ENCODE measurements at regions not wholly inside any gene's neighbourhood (a gene's known extent, or its start where the extent isn't known, plus 50 kb on each side); places are given as distances from the start of the nearest gene placed in this dataset.
"Not testable (repeated sequence)": the region's sequence is repeated elsewhere in the genome, so short reads cannot be mapped to it uniquely, and the experiment has no call there.

DNA sequence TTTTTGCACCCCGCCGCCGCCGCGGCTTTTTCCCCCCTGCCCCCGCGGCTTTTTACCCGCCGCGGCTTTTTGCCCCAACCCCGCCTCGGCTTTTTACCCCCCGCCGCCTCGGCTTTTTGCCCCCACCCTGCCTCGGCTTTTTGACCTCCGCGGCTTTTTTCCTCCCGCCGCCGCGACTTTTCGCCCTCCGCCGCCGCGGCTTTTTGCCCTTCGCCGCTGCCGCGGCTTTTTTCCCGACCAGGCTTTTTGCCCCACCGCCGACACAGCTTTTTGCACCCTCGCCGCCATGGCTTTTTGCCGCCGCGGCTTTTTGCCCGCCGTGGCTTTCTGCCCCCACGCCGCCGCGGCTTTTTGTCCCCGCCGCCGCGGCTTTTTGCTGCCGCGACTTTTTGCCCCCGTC, 137.0 kb upstream of the TP53TG3D start:
- H3K36me3 ChIP-seq (ENCODE audit: control insufficient read depth, insufficient read depth, low read length) = no peaks in the 10 kb centered on the region
- H3K4me3 ChIP-seq (ENCODE audit: low read depth, low read length) = peak overlapping the region; percentile 31
- H3K79me2 ChIP-seq = no peaks in the 10 kb centered on the region

DNA sequence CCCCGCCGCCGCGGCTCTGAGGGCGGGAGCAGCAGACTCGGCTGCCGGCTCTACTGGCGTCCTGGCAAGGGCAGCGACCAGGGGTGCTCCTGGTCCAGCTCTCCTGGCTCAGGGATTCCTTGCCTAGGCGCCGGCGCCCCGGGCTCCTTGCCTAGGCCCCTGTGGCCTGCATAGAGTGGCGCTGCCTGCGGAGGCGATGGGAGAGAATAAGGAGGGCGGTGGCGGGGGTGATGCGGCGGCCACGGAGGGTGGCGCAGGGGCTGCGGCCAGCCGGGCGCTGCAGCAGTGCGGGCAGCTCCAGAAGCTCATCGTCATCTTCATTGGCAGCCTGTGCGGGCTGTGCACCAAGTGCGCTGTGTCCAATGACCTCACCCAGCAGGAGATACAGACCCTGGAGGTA, 136.6 kb upstream of the TP53TG3D start:
- H3K4me1 ChIP-seq; H3K4me3 ChIP-seq (ENCODE audit: low read depth, low read length); H3K9ac ChIP-seq; H3K9me3 ChIP-seq (ENCODE audit: control insufficient read depth, low read length); H3K79me2 ChIP-seq; H3K27me3 ChIP-seq (ENCODE audit: control insufficient read depth, insufficient read depth, low read length); H3K4me2 ChIP-seq (ENCODE audit: low read length); H2AFZ ChIP-seq; H3K27ac ChIP-seq; H3K36me3 ChIP-seq (ENCODE audit: control insufficient read depth, insufficient read depth, low read length): not testable (repeated sequence)

More for the DNA sequence above, 137.0 kb upstream of the TP53TG3D start:
- Histone ChIP-seq H3K9ac (no peak overlapping the region), H3K27ac (no peak overlapping the region), H3K9me3 (ENCODE audit: control insufficient read depth, low read length) (no peaks in the 10 kb centered on the region), H3K4me1 (no peaks in the 10 kb centered on the region), H3K27me3 (ENCODE audit: control insufficient read depth, insufficient read depth, low read length) (no peaks in the 10 kb centered on the region), H2AFZ (no peak overlapping the region), H3K4me2 (ENCODE audit: low read length) (peak overlapping the region; percentile 79)
- no peak for TF ChIP-seq CTCF (IDR thresholded peaks at IDR 0.05)

DNA sequence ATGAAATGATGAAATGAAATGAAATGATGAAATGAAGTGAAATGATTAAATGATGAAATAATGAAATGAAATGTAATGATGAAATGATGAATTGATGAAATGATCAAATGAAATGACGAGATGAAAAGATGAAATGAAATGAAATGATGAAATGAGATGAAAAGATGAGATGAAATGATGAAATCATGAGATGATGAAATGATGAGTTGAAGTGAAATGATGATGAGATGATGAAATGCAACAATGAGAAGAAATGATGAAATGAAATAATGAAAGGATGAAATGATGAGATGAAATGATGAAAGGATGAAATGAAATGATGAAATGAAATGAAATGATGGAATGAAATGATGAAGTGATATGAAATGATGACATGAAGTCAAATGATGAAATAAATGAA, 132.7 kb upstream of the TP53TG3D start:
- not testable (repeated sequence) for H3K4me3 ChIP-seq (ENCODE audit: low read depth, low read length); H3K27me3 ChIP-seq (ENCODE audit: control insufficient read depth, insufficient read depth, low read length); H3K4me2 ChIP-seq (ENCODE audit: low read length); H3K4me1 ChIP-seq; H2AFZ ChIP-seq; H3K9me3 ChIP-seq (ENCODE audit: control insufficient read depth, low read length); H3K27ac ChIP-seq; H3K36me3 ChIP-seq (ENCODE audit: control insufficient read depth, insufficient read depth, low read length); H3K79me2 ChIP-seq; H3K9ac ChIP-seq

DNA sequence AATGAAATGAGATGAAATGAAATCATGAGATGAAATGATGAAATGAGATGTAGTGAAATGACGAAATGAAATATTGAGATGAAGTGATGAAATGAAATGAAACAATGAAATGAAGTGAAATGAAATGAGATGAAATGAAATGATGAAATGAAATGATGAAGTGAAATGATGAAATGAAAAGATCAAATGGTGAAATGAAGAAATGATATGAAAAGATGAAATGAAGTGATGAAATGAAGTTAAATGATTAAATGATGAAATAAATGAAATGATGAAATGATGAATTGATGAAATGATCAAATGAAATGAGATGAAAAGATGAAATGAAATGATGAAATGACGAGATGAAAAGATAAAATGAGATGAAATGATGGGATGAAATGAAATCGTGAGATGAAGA, 132.3 kb upstream of the TP53TG3D start:
- not testable (repeated sequence) for H3K9me3 ChIP-seq (ENCODE audit: control insufficient read depth, low read length); H2AFZ ChIP-seq; H3K4me2 ChIP-seq (ENCODE audit: low read length); H3K27me3 ChIP-seq (ENCODE audit: control insufficient read depth, insufficient read depth, low read length); H3K4me3 ChIP-seq (ENCODE audit: low read depth, low read length); H3K79me2 ChIP-seq; H3K27ac ChIP-seq; H3K9ac ChIP-seq; H3K4me1 ChIP-seq; H3K36me3 ChIP-seq (ENCODE audit: control insufficient read depth, insufficient read depth, low read length)

DNA sequence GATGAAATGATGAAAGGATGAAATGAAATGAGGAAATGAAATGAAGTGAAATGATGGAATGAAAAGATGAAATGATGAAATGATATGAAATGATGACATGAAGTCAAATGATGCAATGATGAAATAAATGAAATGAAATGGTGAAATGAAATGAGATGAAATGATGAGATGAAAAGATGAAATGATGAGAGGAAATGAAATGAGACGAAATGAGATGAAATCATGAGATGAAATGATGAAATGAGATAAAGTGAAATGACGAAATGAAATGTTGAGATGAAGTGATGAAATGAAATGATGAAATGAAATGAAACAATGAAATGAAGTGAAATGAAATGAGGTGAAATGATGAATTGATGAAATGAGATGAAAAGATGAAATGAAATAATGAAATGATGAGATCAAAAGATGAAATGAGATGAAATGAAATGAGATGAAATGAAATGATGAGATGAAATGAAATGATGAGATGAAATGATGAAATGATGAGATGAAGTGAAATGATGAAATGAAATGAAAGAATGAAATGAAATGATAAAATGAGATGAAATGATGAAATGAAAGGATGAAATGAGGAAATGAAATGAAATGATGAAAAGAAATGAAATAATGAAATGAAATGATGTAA, 131.7 kb upstream of the TP53TG3D start:
- not testable (repeated sequence) for H3K9ac ChIP-seq; H3K4me2 ChIP-seq (ENCODE audit: low read length); H3K27me3 ChIP-seq (ENCODE audit: control insufficient read depth, insufficient read depth, low read length); H3K36me3 ChIP-seq (ENCODE audit: control insufficient read depth, insufficient read depth, low read length); H3K4me3 ChIP-seq (ENCODE audit: low read depth, low read length); H3K27ac ChIP-seq; H3K4me1 ChIP-seq; H2AFZ ChIP-seq; H3K79me2 ChIP-seq; H3K9me3 ChIP-seq (ENCODE audit: control insufficient read depth, low read length)

GRCh38 chr16:32152434-32152833, 100.7 kb upstream of the TP53TG3D start:
- not testable (repeated sequence) for H3K27me3 ChIP-seq (ENCODE audit: control insufficient read depth, insufficient read depth, low read length); H3K4me2 ChIP-seq (ENCODE audit: low read length); H3K27ac ChIP-seq; H2AFZ ChIP-seq; H3K79me2 ChIP-seq; H3K36me3 ChIP-seq (ENCODE audit: control insufficient read depth, insufficient read depth, low read length); H3K9me3 ChIP-seq (ENCODE audit: control insufficient read depth, low read length); H3K4me3 ChIP-seq (ENCODE audit: low read depth, low read length); H3K9ac ChIP-seq; H3K4me1 ChIP-seq

DNA sequence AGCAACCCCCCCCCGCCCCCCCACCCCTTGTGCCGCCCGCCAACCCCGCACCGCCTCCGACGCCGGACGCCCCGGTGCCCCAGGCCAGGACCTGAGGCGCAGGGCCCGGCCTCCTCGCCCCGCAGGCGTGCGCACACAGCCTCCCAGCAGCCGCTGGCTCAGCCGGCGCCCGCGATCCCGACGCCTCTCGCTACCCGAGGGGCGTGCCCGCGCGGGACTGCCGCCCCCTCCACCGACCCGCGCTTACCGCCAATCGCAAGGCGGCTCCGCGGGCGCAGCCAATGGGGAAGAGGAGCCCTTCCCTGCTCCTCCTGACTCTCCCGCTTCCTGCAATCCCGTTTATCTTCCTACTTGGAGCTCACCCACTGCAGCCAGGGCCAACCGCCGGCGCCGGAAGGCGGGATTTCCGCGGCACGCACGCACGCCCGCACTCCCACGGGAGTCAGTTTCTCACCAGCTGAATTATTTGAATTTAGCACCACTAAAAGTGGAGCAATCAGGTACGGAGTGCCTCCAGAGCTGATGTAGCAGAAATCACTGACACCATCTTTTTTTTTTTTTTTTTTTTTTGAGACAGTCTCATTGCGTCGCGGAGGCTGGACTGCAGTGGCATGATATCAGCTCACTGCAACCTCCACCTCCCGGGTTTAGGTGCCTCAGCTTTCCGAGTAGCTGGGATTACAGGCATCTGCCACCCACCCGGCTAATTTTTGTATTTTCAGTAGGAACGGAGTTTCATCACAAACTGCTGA, 65.0 kb upstream of the TP53TG3D start:
- not testable (repeated sequence) for H3K9me3 ChIP-seq (ENCODE audit: control insufficient read depth, low read length); H3K27me3 ChIP-seq (ENCODE audit: control insufficient read depth, insufficient read depth, low read length); H3K79me2 ChIP-seq; H3K36me3 ChIP-seq (ENCODE audit: control insufficient read depth, insufficient read depth, low read length); H3K4me1 ChIP-seq; H3K4me2 ChIP-seq (ENCODE audit: low read length); H3K27ac ChIP-seq; H3K4me3 ChIP-seq (ENCODE audit: low read depth, low read length); H3K9ac ChIP-seq; H2AFZ ChIP-seq

GRCh38 chr16:32202585-32202984, 50.5 kb upstream of the TP53TG3D start:
- not testable (repeated sequence) for H3K27ac ChIP-seq; H3K4me2 ChIP-seq (ENCODE audit: low read length); H3K9me3 ChIP-seq (ENCODE audit: control insufficient read depth, low read length); H3K27me3 ChIP-seq (ENCODE audit: control insufficient read depth, insufficient read depth, low read length); H3K36me3 ChIP-seq (ENCODE audit: control insufficient read depth, insufficient read depth, low read length); H3K9ac ChIP-seq; H3K4me1 ChIP-seq; H3K4me3 ChIP-seq (ENCODE audit: low read depth, low read length); H2AFZ ChIP-seq; H3K79me2 ChIP-seq

Data from parathyroid adenoma (tissue), 2 donors.